Right renal cortex interstitium (tissue), 3 donors: ENCODE measurements at regions not wholly inside any gene's neighbourhood (a gene's known extent, or its start where the extent isn't known, plus 50 kb on each side); places are given as distances from the start of the nearest gene placed in this dataset.
A peak's percentile ranks its signal among the peaks of the same experiment; 100 is the strongest.

ENCODE experiments used
- DNase-seq, 3 donors: peaks; one replicate each; pipeline ENCODE4 v3.0.0-alpha.2; 2013; ENCODE audit warnings: low read depth in 3 of 3, low spot score in 2 of 3

DNA sequence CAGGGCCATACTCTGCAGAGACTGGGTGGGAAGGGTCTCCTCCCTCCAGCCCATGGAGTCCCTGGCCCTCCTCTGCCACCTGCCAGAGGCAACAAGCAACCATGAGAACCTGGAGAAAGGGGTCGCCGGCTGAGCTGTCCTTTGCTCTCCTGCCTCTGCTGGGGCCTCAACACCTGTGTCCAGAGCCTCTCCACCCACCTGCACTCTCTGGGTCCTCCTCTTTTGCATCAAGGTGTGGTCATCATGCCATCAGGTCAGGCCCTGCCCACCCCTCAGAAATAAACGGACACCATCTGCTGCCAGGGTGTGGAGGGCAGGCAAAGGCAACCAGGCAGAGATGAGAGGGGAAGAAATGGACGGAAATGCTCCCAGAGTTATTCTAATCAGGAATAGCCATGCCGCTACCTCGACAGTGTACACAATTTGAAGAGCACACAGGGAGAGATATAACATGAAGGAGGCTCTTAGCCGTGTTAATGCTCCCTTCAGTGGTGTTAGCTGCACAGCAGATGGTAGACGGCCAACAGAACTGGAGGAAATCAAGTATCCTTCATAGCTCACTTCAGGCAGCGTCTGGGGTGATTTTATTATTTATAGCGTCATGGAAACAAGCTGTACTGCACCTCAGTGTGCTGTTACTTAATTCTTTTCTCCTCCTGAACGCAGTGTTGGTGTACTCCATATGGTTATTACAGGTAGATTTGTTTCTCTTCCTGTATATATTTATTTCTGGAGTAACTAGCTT, 247.9 kb downstream of the TSN start:
- no peak for DNase-seq

DNA sequence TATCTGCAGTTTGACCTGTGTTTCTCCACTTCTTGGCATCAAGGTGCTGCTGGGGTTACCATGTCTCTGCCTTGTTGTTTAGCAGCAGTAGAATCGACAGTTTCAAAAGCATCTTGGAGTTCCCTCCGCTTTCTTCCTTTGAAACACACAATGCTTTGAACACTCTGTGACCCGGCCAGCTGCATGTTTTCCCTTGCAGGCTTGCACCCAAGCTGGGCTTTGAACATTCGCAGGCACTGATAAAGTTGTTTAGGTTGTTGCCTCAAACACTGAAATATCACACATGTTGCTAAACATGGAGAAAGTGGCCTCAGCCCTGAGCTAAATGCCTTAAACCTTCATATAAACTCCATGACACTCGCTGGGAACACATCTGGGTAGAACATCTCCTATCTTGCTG, 251.7 kb downstream of the TSN start:
- no peak for DNase-seq

DNA sequence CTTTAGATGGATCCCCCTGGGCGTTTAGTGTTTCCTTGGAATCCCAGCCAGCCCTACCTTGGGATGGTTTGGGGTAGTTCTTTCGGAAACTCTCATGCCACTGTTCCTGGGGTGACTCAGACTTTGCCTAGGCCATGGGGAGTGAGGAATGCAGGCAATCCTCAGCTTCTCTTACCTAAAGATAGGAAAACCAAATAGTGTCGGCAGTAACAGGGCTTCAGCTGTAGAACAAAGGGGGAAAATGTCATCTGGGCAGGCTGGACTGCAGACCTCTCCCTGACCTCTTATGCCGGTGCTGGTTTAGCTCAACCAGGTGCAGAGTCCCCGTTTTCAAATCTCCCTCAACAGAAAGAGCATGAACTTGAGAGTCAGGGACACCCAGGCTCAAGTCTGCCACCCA, 252.1 kb downstream of the TSN start:
- DNase-seq, result no peak

GRCh38 chr2:122009561-122009960, 254.1 kb downstream of the TSN start:
- DNase-seq, result no peak

GRCh38 chr2:122011493-122012270, 256.2 kb downstream of the TSN start:
- DNase-seq, result no peak

- DNase-seq, result no peak
These were observed 263.3 kb downstream of the TSN start for GRCh38 chr2:122018736-122019135.

DNA sequence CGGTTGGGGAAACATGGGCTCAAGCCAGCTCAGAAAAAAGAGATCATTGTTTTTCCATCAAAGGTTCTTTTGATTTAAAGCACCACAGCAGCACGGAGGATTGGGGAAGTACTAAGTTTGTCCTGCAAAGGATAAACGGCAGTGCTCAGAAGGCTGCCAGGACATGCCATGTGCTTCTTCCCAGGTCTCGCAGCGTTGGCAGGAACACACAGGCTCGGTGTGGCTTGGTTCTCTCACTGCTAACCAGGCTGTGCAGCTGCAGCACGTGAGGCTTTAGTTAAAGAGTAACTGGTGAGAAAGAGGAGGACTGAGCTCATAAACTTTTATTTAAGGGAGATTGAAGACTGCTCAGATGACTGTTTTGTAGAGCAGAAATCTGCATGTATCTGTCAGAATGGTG, 264.3 kb downstream of the TSN start:
- DNase-seq, result peak in 1 of 3 donors; percentile 61

GRCh38 chr2:122020377-122020776, 264.9 kb downstream of the TSN start:
- DNase-seq, result no peak

DNA sequence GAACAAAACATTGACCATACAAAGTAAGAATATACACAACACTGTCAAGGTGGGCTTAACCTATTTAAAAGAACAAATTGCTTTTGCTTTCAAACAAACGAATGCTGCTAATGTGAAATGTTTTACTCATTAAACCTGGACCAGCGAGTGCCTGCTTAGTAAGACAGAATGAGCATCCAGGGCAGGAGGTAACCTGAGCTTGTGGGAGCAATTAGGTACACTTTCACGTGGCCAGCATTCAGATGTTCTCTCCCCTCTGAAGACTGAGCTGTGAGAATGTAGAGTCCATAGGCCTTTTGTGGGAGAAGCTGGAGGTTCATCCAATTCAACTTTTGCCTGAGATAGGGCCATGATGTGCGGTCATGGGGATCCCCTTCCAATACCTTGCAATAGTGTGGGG, 266.5 kb downstream of the TSN start:
- DNase-seq, result no peak

- DNase-seq, result no peak
These were observed 267.1 kb downstream of the TSN start for GRCh38 chr2:122022531-122022930.

- no peak for DNase-seq
These were observed 267.8 kb downstream of the TSN start for GRCh38 chr2:122023059-122023864.

- DNase-seq, result no peak
These were observed 272.2 kb downstream of the TSN start for GRCh38 chr2:122027510-122028217.

DNA sequence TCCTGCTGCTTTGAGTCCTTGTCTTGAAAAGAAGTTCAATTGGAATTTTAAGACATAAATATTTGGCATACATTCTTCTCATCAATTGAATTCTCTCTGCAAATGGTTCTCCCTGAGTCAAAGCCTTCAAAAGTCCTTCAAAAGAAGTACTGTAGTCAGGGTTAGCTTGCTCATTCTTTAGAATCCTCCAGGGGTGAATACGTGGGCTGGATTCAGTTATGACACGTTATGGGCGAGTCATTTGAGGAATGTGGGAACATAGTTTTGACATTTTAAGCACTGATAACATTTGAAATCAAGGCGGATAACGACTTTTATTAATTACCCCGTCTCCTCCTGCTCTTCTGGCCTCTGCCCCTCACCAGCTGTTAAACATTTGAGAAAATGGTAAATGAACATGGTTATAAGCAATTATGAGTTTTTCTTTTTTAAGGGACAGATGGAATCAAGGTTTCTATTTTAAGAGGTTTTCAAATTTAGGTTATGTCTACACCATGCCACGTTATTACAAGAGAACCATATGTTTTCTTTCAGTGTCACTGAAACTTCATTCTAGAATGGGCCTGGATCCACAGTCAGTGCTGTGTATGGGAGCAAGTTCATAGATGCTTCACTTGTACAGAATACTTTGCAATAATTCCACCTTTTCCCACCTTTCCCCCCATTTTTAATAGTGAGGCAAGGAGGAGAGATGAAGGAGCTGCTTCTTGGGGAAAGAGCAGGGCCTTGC, 273.1 kb downstream of the TSN start:
- DNase-seq, result no peak

GRCh38 chr2:122029456-122029855, 274.0 kb downstream of the TSN start:
- DNase-seq, result no peak

DNA sequence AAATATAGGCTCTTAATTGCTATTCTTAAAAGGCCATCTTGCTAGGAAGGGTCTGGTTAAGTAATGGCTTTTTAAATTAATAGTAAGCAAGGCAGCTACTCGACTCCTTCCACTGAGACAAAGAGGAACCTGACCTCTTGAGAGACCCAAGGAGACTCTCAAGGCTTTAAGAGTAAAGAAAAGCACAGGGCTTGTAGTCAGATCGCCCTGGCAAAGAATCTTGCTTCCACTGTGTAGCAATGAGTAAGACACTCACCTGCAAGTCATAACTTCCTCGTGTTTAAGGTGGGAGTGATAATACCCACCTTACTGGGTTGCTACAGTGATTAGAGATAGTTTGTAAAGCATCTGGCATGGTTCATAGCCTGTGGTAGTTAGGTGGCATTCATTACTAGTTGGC, 274.5 kb downstream of the TSN start:
- no peak for DNase-seq

- no peak for DNase-seq
These were observed 276.3 kb downstream of the TSN start for GRCh38 chr2:122031544-122032263.

DNA sequence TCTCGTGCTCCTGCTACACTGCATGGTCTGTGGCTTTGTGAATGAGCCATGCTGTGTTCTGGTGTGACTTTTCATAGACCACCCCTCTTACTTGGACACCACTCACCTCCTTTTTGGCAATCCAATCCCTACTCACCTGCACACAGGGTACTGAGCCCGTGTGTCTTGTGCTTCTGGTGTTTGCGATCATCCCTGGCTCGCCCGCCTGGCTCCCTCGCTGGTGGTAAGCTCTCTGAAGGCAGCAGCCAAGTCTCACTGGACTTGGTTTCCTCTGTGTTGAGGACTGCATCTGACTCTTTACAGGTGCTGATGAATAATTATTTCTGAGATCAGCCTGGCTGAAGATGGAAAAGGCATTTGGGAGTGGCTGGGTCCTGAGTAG, 276.8 kb downstream of the TSN start:
- DNase-seq, result no peak

DNA sequence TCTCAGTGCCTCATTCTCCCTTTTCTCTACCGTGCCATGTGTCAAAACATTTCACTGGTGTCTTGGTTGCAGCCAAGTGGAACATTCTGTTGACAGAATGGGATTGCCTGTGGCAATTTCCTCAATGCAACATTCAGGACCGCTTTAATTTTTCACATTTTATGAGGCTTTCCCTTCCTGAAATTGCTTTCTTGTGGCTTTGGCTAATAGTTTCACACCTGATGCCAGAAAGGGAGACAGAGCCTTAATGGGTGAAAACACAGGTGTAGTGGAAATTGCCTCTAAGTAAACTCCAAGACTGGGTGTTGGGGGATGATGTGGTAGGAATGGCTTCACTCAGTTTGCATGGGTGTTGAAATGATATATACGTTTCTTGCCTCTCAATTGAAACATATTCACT, 278.3 kb downstream of the TSN start:
- DNase-seq, result no peak

DNA sequence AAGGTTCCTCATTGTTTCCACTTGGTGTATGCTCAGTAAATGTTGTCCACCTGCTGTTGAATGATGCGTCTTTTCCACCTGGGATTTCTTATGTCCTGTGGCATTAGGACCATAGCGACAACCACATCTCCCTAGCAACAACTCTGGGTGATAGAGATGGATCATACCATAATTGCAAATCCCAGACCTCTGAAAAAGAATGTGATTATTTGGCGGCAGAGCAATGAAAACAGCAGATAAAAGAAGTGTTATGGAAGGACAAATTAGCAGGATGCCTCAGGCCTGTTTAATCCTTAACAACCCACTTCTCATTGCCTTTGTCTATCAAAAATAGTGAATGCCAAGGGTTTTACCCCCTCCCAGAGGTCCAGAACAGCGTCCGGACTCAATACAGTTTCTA, 278.9 kb downstream of the TSN start:
- no peak for DNase-seq

DNA sequence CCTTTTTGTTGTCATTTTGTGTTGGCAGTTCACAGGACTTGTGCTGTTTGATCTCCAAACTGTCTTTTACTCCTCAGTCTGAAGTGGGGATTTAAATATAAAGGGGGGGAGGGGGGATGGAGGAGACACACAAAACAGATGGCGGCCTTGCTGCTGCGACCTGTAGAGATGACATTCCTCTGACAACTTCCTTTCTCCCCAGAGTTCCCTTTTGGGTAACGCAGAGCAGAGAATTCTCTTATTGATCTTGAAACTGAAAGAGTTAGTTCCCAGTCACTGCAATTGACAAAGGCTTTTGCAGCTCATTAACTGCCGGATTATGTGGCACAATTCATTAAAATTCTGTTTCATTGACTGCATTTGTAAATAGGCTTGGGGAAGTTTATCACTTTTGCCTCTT, 279.3 kb downstream of the TSN start:
- DNase-seq, result no peak
